NCI-H510A (cell line): ENCODE measurements at regions not wholly inside any gene's neighbourhood (a gene's known extent, or its start where the extent isn't known, plus 50 kb on each side); places are given as distances from the start of the nearest gene placed in this dataset.

Experiments used
- DNase-seq: peaks from one replicate; lab custom pipeline; 2025; lab: John Stamatoyannopoulos, UW

DNA sequence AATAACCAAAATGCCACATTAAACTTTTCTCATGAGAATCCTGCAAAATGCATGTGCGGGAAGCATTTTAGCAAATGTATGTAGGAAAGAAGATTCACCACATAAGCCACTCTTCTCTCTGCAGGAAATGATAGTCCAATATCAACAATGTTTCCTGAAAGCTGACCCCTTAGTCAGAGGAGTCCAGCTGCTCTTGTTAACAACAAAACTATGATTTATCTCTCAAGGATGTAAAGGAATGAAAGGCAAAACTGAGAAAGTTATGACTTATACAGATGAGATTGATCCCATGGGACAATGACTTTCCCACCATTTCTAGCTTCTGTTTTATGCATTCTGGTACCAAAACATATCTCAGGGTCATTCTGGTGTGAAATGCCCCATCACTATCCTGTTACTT is 125.0 kb upstream of the EDNRA start:
- DNase-seq, result no peak

DNA sequence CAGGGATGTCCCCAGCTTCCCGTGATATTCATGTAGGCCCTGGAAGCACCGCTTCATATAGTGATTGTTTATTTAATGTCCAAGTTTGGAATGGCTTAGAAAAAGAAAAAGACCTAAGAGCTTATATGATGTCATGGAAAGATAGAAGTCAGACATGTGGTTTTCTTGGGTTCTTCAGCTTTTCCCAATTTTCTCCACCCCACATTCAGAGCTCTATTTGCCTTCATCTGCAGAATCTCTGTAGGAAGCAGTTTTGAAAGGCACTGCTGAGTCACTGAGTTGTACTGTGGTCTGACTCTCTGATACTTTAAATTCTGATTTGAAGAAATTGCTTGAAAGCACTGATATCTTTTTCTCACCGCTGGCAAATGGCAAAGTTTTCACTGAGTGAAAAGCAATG is 120.6 kb upstream of the EDNRA start:
- DNase-seq, result no peak

DNA sequence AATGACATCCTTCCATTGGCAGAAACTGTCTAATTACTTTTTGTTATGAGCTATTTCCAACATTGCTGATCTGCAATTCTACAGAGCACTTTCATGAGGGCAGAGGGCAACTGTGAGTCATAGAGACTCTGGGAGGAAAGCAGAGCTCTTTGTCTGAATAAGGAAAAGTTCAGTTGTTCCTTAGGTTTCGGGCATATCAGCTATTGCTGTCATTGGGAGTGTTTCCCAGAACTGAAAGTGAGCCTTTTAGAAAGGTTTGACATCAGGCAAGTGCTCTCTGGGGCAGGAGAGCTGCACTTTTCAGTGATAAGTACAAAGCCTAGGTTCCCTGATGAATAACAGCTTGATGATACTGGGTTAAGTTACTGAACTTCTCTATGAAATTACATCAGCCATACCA is 119.2 kb upstream of the EDNRA start:
- DNase-seq, result no peak

DNA sequence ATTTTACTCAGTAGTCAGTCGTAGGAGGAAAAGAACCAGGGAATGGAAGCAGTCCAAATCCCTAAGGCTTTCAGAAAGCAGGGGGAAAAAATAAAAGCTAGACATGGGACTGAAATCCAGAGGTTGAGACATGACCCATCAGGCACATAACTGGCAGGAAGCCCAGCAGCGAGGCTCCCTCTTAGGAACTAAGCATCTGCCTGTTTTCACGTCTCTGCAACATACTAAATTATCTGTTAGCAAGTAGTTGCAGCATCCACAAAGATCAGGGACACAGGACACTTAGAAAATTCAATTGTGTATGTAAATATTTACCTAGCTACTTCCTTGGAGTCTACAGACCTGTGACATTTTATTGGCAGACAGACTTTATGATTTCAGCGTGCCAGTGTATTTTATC is 118.0 kb upstream of the EDNRA start:
- peak; percentile 28 for DNase-seq

DNA sequence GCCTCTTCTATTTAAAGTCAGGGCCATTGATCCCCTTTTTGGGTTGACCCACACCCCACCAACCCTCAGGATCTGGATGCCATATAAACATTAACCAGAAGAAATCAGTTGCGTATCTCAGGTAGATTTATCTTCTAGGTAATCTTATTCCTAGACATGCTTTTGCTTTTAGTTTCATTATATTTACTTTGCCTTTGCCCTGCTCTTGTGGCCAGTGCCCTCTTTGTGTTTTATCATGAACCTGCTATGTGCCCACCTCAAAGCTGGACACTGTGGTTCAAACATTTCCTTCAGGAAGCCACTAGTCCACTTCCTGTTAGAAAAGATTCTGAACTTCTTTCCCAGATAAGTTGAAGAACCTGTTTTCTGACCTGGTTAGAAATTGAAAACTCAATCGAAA is 117.4 kb upstream of the EDNRA start:
- DNase-seq, result no peak

DNA sequence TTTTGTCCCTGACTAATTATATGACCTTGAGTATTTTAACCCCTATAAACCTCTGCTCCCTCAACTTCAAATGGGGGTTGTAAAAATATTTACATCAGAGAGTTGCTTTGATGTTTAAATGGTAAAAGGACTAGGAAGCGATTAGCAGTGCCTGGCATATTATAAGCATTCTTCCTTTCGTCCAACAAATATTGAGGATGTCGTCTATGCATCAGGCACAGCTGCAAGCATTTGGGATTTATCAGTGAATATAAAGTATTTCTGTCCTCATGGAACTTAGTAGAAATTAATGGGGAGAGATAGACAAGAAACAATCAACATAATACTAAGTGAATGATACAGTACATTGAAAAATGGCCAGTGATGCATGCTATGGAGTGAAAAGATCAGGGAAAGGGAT is 115.5 kb upstream of the EDNRA start:
- no peak for DNase-seq

DNA sequence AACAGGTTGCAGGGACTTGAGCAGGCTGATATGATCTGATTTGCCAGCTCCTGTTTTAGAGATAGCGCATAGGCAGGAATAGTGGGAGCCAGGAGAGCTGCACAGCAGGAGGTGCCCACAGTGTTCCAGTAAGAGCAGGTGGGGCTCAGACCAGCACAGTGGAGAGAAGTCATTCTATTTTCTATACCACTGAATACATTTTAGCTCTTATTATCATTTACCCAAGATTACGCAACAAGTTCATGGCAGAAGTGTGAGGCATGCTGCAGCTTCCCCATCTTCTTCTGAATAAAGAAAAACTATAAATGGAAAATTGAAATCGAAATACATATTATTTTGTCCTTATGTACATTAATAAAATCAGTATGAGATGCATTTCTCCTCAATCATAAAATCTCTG is 114.7 kb upstream of the EDNRA start:
- no peak for DNase-seq

DNA sequence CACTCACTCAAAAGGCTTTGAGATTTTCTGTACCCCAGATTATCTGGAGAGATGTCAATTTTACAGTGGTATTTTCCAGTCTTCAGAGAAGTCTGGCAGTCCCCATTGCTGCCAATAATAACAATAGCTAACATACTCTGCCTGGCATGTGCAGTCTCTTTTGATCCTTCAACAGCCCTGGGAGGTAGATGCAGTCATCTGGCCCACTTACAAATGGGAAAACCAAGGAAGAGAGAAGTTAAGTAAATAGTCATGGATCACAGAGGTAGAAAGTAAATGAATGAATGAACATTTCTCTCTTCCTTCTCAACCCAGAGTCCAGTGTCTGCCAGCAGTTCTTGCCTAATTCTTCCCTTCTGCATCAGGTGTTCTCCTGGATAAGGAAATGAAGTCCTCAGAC is 113.0 kb upstream of the EDNRA start:
- DNase-seq, result no peak

DNA sequence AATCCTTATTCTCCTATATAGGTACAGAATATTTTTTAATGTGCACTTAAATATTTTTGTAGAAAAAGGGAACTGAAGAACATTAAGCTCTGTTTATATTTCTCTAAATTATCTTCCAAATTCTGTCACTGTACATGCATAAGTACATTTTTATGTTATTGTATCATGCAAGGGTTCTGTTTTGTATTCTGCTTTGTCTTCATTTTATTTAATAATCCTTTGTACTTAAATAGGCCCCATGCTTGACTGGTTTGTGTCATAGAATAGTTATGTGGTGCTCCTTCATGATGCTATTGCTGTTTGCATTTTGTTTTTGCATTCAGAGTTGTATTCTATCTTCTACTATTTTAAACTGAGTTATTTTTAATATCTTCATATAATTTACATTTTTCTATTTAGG is 111.9 kb upstream of the EDNRA start:
- DNase-seq, result no peak

DNA sequence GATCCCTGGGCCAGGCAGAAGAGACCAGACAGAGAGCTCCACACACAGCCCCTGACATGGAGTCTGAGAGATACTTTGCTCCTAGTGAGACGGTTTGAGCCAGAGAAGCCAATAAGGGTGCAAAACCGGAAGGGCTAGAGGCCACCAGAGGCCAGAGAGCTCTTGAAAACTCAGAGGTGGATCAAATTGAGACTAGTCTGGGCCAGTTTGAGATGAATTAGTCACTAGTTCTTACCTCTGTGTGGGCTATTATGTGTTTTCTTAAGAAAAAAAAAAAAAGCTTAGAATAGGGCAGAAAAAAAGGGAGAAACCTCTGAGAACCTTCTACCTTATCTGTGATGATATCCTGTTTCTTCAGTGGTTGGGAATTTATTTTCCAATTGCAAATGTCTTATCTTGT is 110.4 kb upstream of the EDNRA start:
- DNase-seq, result no peak

DNA sequence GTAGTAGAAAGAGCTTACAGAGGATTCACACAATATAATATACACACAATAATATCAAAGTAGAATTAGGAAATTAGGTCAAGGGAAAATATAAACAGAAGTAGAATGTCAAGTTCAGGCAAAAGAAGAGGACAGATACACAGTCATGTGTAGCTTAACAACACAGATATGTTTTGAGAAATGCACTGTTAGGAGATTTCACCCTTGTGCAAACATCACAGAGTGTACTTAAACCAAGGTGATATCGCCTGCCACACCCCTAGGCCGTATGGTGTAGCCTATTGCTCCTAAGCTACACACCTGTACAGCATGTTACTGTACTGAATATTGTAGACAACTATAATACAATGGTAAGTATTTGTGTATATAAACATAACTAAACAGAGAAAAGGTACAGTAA is 110.0 kb upstream of the EDNRA start:
- peak; percentile 41 for DNase-seq

DNA sequence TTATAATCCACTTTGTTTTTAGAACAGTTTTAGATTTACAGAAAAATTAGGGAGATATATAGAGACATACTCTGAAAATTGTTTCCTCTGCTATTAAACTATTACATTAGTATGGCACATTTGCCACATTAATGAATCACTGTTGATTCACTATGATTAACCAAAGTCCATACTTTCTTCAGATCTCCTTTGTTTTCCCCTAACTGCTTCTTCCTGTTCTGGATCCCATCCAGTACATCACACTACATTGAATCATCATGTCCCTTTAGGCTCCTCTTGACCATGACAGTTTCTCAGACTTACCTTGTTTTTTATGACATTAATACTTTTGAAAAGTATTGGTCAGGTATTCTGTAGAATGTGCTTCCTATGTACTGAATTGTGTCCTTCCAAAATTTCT is 109.2 kb upstream of the EDNRA start:
- no peak for DNase-seq

DNA sequence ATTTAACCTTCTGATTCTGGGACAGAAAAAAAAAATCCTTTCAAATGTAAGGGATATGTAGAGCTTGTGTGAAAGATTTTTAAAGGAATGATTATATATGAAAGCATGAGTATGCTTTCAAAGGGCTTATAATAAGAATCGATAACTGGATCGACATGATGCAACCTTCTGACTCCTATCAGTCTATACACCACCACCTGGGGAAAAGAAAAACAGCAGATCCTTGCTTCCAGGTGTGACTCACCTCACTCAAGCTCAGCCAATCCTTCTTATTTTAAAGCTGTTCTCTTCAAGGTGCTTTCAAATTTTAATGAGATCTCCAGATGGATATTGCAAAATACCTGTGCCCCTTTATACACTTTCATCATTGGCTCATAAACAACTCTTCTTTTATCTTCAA is 102.1 kb upstream of the EDNRA start:
- DNase-seq, result no peak

DNA sequence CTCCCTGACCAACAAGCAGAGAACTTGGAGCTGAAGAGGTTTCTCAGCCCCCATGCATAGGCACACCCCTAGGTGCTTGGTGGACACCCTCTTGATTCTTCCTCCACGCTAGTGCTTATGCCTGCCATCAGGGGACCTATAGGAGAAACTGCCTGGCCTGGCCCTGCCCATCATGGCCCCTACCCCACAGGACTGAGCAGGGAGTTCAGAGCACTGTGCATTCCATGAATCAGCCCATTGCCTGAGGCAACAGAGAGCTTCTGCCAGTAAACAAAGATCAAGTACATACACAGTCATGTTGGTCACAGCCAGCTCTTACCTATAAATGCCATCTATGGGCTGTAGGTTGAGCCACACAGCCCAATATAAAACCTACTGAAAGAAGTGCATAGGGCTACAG is 99.1 kb upstream of the EDNRA start:
- no peak for DNase-seq

DNA sequence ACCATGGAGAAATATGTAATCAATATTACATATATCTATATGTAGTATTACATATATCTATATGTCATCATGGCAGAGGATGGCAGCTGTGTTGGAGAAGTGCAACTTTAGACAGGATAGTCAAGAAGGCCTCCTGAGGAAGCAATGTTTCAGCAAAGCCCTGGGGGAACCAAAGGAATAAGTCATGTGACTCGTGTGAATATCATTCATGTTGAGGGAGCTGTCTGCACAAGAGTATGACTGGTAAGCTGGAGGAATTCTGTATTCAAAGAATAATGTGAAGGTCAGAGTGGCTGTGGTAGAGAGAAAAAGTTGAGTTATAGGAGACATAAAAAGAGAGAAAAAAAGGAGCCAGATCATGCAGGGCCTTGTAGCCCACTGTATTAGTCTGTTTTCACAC is 92.9 kb upstream of the EDNRA start:
- no peak for DNase-seq

DNA sequence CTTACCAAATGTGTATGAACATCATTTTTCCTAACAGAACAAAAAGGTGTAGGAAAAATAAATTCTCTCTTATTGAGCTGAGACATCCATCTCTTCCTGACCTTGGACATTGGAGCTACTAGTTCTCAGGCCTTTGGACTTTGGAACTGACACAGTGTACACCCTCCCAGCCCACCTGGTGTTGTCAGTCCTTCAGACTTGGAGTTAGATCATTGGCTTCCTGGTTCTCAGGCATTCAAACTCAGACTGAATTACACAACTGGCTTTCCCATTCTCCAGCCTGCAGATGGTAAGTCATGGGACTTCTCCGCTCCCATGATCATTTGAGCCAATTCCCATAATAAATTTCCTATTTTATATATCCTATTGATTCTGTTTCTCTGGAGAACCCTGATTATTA is 84.8 kb upstream of the EDNRA start:
- DNase-seq, result no peak

DNA sequence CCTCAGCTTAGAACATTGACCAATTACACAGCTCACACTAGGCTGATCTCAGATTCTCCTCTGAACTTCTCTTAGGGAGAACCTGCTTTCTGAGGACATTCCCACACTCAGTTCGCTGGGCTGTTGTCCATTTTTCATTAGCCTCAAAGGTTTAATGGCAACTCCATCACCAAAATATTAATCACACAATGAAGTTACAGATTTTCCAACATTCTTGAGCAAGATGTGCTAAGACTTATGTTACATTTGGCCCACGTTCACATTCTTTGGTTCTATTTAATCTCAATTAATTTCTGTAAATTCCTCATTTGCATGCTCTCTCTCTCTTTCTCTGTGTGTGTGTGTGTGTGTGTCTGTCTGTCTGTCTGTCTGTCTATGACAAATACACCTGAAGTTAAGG is 82.3 kb upstream of the EDNRA start:
- DNase-seq, result no peak

DNA sequence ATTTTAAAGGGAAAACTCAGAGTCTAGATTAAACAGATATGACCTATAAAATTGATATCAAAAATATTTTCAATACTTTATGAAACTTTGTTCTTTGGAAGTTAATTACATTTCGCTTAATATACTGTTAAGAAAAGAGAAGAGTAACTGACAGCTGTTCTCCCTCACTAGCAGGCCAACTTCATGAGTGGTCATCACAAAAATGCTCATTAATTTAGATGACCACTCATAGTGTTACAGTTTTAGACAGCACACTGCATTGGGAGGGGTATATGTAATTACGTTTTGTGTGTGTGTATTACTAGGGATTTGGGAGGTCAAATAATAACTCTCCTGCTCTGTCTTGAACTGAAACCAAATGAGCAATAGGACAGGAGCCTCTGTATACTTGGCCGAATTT is 80.2 kb upstream of the EDNRA start:
- DNase-seq, result no peak

DNA sequence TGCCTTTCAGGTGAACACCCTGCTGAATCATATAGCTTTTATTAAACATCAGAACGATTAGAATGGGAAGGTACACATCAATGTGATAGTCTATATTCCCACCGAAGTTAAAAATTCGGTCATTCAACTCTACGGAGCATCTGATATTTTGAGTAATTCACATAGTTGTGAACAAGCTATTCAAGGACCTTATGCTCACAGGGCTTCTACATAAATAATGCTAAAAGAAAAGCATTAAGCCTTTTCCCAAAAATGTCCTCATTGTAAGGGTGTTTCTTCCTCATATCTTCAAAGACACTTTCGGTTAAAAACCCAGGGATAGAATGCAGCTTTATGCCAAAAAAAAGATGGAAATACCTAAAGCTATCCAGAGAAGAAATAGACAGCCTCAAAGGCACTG is 79.7 kb upstream of the EDNRA start:
- no peak for DNase-seq

DNA sequence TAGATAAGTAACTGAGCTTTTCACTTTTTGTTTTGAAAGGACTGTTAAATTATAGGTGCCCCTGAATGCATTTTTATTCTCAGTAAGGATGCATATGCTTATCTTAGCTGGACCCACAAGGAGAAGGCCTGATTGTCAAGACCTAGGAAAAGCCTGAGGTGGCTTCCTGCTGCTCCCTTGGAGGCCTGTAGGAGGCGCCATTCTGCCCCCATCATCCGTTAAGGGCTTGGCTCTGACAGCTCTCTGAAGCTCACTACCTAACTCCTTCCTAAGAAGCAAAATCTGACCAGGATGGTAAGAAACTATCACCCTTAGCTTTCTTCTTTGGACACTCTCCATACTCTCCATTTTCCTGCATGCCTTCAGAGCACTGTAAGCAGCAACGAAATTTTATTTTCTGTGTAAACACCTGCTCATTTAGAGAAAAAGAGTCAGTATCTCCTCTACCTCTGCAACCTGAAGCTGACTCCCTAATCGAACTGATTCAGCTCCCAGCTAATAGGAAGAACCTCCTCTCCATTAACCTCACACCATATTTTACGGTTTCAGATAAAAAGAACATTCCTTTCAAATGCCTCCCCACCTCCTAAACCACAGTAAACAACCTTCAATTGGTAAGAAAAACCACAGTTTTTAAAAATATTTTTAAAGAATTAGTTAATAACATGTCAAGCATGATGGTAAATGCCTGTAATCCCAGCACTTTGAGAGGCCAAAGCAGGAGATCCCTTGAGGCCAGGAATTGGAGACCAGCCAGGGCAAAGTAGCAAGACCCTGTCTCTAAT is 73.4 kb upstream of the EDNRA start:
- DNase-seq, result no peak

DNA sequence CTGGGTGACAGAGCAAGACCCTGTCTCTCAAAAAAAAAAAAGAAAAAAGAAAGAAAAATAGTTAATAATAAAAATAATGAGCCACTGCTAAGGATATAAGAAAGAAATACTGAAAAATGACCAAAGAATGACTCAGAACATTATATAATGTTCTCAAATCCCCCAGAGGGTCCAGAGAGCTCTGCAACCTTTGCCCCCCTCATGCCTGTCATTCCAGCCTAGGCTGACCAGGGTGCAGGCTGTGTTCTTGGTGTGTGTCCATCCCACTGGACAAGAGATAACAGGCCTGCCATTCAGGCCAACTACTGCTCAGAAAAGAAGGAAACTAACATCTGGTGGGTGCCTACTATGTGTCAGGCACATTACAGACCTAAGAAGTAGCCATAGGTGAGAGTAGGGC is 72.7 kb upstream of the EDNRA start:
- no peak for DNase-seq

DNA sequence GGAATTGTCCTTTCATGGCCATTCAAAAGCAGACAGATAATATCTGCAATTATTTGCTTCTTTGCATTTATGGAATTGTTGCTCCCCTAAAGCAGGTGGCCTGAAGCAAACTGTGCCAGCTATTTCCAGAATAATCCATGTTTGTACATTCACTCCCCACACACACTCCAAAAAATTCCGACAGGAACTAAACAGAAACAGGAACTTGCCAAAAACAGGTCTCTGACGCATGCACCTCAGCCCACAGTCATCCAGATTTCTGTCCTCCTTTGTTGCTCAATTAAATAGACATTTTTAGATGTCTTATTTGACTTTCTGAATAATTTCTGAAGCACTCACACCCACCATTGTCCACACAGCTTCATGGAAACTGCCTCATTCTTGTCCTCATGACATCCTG is 71.5 kb upstream of the EDNRA start:
- DNase-seq, result no peak

DNA sequence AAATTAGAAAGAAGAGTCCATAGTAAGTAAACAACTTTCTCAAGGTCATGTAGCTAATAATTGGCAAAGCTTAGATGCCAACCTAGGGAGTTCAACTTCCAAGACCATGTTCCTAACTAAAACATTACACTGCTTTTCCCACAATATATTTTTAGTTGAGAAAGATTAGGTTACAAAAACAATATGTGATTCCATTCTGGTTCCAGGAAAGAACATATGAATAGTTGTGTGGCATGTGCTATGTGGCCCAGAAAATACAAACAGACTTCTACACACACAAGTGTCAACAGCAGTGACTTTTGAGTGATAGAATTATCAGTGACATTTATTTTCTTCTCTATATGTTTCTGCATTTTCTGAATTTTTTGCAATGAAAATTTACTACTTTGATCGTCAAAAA is 62.7 kb upstream of the EDNRA start:
- DNase-seq, result no peak

DNA sequence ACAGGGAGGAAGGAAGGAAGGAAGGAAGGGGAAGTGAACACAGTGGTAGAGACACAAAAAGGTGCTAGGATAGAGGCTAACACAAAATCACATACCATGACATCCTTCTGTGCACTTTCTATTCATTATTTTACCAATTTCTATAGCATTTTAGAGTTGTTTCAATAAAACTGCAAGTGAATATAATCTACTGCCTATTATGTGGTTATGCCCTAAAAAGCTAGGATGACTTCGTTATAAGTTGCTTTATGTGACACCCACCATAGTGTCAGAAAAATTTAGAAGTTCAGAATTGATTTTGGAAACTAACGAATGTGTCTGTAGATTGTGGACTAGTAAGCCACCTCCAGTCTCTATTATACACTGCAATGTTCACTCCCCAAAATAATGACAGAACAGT is 59.4 kb upstream of the EDNRA start:
- no peak for DNase-seq

DNA sequence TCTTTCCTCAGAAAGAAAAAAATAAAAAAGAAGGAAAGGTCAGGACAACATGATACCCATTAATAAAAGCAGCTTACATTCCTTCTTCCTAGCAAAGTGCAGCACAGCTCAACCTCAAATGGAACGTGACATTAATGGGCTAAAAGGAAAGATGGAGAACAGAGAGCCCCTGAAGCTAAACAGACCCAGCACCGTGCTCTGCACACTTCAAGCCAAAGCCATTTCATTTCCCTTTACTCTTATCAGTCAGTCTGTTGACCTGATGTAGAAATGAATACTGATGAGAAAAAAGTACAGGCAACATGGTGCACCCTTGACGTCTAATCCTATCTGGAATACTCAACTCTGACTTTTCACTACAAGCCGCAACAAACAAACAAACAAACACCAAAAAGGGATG is 57.7 kb upstream of the EDNRA start:
- DNase-seq, result no peak
